ENCODE measurements at regions not wholly inside any gene's neighbourhood (a gene's known extent, or its start where the extent isn't known, plus 50 kb on each side); places are given as distances from the start of the nearest gene placed in this dataset.

DNA sequence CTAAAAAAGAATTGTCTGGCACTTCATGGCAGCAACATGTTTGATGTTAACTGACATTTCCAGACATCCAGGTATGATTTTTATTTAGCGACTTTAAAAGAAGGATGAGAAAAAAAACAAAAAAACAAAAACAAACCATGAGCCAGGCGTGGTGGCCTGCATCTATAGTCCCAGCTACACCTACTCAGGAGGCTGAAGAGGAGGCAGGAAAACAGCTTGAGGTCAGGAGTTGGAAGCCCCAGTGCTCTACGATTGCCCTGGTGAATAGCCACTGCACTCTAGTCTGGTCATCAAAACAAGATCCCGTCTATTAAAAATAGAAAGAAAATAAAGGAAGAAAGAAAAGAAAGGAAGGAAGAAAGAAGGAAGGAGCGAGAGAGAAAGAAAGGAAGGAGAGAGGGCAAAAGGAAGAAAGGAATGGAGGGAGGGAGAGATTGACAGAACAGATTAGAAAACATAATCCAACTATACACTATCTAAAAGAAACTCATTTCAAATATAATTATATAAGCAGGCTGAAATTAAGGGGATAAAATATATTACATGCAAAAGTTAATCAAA lies 141.6 kb downstream of the TRIM27 start:
- WGBS, 5 donors: 12 to 17% (median 14%) methylated on average over 5 of the region's 5 CpGs

DNA sequence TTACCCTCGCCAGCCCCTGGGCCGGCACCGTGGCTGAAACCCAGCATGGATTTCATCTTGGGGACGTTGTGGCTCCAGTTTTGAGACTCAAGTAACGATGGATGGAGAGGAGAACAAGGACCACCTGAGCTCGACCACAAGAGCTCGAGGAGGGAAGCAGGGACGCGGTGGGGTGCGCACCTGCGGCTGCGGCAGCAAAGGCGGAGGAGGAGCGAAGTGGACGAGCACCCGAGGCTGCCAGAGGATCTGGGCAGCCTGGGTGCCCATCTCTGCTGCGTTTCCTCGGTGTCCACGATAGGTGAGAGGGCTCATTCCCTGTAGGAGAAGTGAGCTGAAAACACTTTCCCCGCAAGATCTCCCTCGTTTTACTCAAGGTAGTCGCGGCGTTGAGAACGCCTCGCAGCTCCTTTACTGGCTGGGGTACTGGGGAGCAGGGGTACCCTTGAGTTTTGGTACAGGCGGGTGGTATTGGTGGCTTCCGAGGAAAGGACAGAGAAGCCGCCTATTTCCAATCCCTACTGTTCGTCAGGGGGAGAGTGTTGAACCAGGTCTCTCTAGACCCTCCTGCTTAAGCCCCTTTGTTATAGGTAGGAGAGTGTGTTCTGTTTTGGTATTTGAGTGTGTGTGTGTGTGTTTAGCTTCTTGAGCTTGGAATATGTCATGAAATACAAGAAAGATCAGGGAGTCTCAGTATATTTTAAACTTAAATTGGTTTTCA lies 137.7 kb downstream of the TRIM27 start:
- peaks cover 10 to 100% (median 93%) of the 10 kb centered on the region in 7 donors for H3K27me3 ChIP-seq (replicated peaks in 1 of 7)
- H3K9me3 ChIP-seq: peaks cover 0 to 44% (median 0%) of the 10 kb centered on the region in 8 donors
- DNase-seq: no peak
- intact Hi-C loops (cut with DNase I; ENCODE audit: low total_unique reads): no loop called here
- H3K4me1 ChIP-seq: peaks cover 0 to 16% (median 9%) of the 10 kb centered on the region in 6 donors
- H3K36me3 ChIP-seq: no peaks in the 10 kb centered on the region
- no peak overlapping the region for H3K27ac ChIP-seq
- TF ChIP-seq, protein P1, sequence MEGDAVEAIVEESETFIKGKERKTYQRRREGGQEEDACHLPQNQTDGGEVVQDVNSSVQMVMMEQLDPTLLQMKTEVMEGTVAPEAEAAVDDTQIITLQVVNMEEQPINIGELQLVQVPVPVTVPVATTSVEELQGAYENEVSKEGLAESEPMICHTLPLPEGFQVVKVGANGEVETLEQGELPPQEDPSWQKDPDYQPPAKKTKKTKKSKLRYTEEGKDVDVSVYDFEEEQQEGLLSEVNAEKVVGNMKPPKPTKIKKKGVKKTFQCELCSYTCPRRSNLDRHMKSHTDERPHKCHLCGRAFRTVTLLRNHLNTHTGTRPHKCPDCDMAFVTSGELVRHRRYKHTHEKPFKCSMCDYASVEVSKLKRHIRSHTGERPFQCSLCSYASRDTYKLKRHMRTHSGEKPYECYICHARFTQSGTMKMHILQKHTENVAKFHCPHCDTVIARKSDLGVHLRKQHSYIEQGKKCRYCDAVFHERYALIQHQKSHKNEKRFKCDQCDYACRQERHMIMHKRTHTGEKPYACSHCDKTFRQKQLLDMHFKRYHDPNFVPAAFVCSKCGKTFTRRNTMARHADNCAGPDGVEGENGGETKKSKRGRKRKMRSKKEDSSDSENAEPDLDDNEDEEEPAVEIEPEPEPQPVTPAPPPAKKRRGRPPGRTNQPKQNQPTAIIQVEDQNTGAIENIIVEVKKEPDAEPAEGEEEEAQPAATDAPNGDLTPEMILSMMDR (IDR thresholded peaks at IDR 0.05 in 8 of 11, conservative IDR thresholded peaks at IDR 0.05 in 3 of 11): no peak
- TF ChIP-seq POLR2AphosphoS5 (IDR thresholded peaks at IDR 0.05) (no peak), POLR2A (IDR thresholded peaks at IDR 0.05) (no peak)
- WGBS, 5 donors: 2 to 6% (median 4%) methylated on average over 22 to 30 of the region's 30 CpGs
- no peak overlapping the region for H3K4me3 ChIP-seq

More for the DNA sequence above, 141.6 kb downstream of the TRIM27 start:
- peaks cover 0 to 11% (median 6%) of the 10 kb centered on the region in 6 donors for H3K4me1 ChIP-seq
- no peak for DNase-seq
- no peak overlapping the region for H3K27ac ChIP-seq
- peaks cover 0 to 100% (median 90%) of the 10 kb centered on the region in 7 donors for H3K27me3 ChIP-seq (replicated peaks in 1 of 7)
- intact Hi-C loops (cut with DNase I; ENCODE audit: low total_unique reads): no loop called here
- peaks cover 0 to 42% (median 0%) of the 10 kb centered on the region in 8 donors for H3K9me3 ChIP-seq
- H3K36me3 ChIP-seq: no peaks in the 10 kb centered on the region
- TF ChIP-seq, protein P1 (IDR thresholded peaks at IDR 0.05 in 8 of 11, conservative IDR thresholded peaks at IDR 0.05 in 3 of 11): no peak
- no peak for TF ChIP-seq POLR2AphosphoS5 (IDR thresholded peaks at IDR 0.05)
- no peak for TF ChIP-seq POLR2A (IDR thresholded peaks at IDR 0.05)
- peak overlapping the region in 2 of 8 donors; percentile 9 to 45 for H3K4me3 ChIP-seq

DNA sequence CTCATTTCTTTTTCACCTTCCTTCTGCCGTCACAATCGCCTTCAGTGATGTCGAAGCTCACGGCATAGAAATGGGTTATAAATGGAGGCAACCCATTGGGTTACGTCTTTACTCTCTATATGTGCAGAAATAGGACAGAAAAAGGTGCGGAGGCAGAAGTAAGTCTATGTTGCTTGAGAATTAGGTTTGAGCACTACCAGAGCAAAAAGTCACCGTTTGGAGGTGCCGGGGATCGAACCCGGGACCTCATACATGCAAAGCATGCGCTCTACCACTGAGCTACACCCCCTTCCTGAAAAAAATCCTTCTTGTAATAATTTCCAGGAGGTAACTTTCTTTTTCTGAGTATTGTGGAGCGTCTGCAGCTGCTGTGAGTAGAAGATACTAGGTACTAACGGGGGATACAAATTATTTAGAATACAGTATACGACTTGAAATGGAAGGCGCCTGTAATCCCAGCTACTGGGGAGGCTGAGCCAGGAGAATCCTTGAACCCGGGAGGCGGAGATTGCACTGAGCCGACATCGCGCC lies 134.2 kb downstream of the TRIM27 start:
- H3K4me3 ChIP-seq: peak overlapping the region in 6 of 8 donors; percentile 7 to 62 (median 23)
- 7 to 12% (median 9%) methylated on average over 20 of the region's 20 CpGs for WGBS, 5 donors
- TF ChIP-seq POLR2A (IDR thresholded peaks at IDR 0.05) (no peak), POLR2AphosphoS5 (IDR thresholded peaks at IDR 0.05) (no peak)
- TF ChIP-seq, protein P1 (IDR thresholded peaks at IDR 0.05 in 8 of 11, conservative IDR thresholded peaks at IDR 0.05 in 3 of 11): no peak
- H3K27ac ChIP-seq: no peak overlapping the region
- H3K4me1 ChIP-seq: peaks cover 0 to 12% (median 2%) of the 10 kb centered on the region in 6 donors
- no peaks in the 10 kb centered on the region for H3K36me3 ChIP-seq
- DNase-seq: no peak
- H3K27me3 ChIP-seq (replicated peaks in 1 of 7): peaks cover 10 to 100% (median 95%) of the 10 kb centered on the region in 7 donors
- H3K9me3 ChIP-seq: peaks cover 0 to 39% (median 4%) of the 10 kb centered on the region in 8 donors
- intact Hi-C loops (cut with DNase I; ENCODE audit: low total_unique reads): no loop called here

DNA sequence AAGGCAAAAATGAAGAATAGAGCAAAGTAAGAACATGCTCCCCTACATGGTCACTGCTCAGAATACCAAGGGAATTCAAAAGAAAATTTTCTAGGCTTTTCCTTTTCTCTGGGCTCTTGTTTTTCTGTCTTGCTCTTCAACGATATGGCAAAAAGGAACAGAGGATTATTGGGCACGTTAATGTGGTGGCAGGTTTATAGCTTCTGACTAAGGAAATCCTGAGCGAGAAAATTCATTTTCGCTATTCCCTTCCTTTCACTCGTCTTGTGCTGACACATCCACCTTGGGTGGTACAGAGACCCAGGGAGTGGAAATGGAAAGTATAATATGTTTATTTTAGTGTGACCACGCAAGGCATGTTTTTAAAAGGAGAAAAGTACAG lies 132.8 kb downstream of the TRIM27 start:
- DNase-seq: no peak
- peaks cover 10 to 100% (median 98%) of the 10 kb centered on the region in 7 donors for H3K27me3 ChIP-seq (replicated peaks in 1 of 7)
- TF ChIP-seq POLR2A (IDR thresholded peaks at IDR 0.05): no peak
- TF ChIP-seq, protein P1 (IDR thresholded peaks at IDR 0.05 in 8 of 11, conservative IDR thresholded peaks at IDR 0.05 in 3 of 11): no peak
- no peak for TF ChIP-seq POLR2AphosphoS5 (IDR thresholded peaks at IDR 0.05)
- H3K9me3 ChIP-seq: peaks cover 0 to 39% (median 4%) of the 10 kb centered on the region in 8 donors
- no peak overlapping the region for H3K27ac ChIP-seq
- no peak overlapping the region for H3K4me3 ChIP-seq
- 15 to 36% (median 27%) methylated on average over 6 of the region's 6 CpGs for WGBS, 5 donors
- intact Hi-C loops (cut with DNase I; ENCODE audit: low total_unique reads): no loop called here
- peaks cover 0 to 15% (median 2%) of the 10 kb centered on the region in 6 donors for H3K4me1 ChIP-seq
- no peaks in the 10 kb centered on the region for H3K36me3 ChIP-seq
